ENCODE measurements at regions not wholly inside any gene's neighbourhood (a gene's known extent, or its start where the extent isn't known, plus 50 kb on each side); places are given as distances from the start of the nearest gene placed in this dataset.

DNA sequence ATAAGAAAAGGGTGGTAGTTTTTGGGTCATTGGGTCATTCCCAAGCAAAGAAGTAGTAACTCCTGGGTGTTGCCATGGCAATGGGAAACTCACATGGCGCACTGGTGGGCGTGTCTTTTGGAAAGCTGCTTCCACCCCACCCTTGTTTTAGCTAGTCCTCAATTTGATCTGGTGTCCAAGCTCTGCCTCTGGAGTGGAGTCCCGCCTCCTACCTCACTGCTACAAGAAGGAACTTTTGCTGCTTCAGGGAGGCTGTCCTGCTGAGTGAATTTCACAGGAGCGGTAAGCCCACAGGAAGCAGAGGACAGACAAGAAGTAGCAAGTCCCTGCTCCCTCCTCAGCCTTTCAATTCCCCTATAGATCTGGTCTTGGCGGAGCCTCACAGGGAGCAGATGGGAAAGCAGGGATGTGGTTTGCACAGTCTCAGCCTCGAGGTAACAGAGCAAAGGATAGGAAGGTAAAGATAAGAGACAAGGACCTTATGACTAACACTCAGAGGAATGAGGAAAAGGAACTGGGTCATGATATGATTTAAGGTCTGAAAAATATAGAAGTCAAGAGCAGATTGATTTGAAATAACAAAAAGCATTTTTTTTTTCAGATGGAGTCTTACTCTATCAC lies 700.3 kb downstream of the TNS3 start:
- TF ChIP-seq, protein P1, sequence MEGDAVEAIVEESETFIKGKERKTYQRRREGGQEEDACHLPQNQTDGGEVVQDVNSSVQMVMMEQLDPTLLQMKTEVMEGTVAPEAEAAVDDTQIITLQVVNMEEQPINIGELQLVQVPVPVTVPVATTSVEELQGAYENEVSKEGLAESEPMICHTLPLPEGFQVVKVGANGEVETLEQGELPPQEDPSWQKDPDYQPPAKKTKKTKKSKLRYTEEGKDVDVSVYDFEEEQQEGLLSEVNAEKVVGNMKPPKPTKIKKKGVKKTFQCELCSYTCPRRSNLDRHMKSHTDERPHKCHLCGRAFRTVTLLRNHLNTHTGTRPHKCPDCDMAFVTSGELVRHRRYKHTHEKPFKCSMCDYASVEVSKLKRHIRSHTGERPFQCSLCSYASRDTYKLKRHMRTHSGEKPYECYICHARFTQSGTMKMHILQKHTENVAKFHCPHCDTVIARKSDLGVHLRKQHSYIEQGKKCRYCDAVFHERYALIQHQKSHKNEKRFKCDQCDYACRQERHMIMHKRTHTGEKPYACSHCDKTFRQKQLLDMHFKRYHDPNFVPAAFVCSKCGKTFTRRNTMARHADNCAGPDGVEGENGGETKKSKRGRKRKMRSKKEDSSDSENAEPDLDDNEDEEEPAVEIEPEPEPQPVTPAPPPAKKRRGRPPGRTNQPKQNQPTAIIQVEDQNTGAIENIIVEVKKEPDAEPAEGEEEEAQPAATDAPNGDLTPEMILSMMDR (IDR thresholded peaks at IDR 0.05): no peak
- no peak for TF ChIP-seq EZH2 (IDR thresholded peaks at IDR 0.05)
